DMS79 (cell line): ENCODE measurements at regions not wholly inside any gene's neighbourhood (a gene's known extent, or its start where the extent isn't known, plus 50 kb on each side); places are given as distances from the start of the nearest gene placed in this dataset.

Source experiments
- DNase-seq: peaks from one replicate; lab custom pipeline; 2025; lab: John Stamatoyannopoulos, UW

DNA sequence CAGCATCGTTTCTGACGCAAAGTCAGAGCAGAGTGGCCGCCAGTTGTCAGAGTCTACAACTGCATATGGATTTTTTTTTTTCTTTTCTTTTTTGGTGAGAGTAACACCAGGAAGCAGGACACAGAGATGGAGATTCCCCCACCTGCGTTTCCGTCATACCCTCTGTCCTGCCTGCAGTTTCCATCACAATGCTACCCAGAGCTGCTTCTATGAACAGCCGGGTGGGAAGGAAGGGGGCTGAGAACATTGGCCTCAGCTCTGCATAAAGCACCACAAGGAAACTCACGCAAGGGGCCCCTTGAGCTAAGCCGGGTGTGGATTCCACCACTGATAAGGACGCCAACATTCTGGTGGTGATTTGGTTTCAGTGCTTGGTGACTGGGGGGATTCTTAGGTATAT, 183.5 kb upstream of the AFDN start:
- no peak for DNase-seq

DNA sequence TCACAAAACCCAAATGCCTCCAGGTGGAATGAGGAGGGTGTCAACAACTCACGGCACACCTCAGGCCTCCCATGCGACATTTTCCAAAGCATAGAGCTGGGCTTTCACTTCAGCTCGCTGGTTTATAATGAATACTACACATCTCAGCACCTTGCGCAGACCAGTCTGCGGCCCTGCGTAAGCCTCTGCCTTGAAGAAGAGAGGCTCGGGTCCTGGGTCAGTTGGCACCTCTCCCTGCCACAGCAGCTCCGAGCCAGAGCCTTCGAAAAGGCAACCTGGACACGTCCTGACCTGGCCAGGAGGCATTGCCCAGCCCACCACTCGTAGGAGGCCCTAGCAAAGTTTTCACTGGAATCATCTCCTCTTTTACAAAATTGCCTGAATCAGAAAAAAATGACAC, 183.0 kb upstream of the AFDN start:
- no peak for DNase-seq

DNA sequence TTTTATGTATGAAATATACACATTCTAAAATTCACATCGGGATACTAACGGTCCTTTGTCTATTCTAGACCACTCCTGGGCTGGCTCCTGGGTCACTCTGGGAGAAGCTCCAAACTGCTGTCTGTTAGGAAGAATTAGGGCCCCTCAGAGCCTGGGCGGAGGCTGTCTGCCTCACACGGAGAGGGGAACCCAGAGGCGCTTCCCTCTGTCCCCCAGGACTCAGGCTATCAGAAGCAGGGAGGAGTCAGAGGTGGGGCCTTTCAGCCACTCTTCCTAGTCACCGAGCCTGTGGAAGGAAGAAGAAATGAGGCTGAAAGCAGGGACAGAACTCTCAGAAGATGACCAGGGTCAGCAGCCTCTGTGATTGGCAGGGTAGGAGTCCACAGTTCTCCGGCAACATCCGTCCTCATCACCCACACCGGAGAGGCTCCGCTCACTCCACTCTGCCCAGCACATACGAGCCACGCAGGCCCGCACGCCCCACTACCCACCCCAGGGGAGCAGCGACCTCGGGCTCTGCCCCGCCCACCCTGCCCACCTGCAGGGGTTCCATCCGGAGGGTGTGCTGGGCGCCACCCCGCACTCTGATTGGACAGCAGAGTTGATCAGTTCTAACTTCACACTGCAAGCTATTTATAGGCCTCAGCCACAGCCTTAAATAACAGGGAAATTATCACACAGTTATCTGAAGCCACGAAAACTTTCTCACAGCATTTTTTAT, 182.1 kb upstream of the AFDN start:
- no peak for DNase-seq

DNA sequence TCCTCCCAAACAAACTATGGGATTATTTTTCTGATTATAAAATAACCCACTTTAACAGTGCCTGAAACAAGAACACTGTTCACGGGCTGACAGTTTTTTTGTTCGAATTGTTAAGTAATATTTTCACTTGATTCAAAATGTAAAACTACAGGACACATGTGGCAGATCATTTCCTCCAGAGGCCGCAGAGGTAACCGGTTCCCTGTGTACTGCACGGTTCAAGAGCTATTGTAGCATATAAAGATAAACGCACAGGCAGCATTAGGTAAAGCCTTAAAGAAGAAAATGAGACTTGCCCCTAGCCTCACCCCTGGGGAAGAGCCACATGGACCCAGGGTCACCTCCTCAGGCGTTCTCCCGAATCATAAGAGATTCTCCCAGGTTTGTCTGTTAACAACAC, 181.3 kb upstream of the AFDN start:
- no peak for DNase-seq

DNA sequence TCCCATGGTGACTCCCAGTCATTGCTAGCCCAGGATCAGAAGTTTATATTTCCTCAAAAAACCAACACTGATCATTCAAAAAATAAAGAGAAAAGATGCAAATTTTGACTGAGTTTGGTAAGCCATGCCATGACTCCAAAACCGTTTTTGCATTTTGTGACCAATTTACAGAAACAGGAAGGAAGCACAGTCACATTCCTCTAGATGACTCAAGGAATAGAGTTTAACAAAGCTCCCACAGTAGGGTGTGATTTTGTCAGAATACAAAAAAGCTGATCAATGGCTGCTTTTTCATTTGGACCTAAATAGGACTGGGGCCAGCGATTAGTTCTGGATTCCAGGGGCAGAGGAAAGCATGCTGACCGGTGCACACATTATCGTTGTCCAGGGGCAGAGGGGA, 179.4 kb upstream of the AFDN start:
- DNase-seq = no peak

DNA sequence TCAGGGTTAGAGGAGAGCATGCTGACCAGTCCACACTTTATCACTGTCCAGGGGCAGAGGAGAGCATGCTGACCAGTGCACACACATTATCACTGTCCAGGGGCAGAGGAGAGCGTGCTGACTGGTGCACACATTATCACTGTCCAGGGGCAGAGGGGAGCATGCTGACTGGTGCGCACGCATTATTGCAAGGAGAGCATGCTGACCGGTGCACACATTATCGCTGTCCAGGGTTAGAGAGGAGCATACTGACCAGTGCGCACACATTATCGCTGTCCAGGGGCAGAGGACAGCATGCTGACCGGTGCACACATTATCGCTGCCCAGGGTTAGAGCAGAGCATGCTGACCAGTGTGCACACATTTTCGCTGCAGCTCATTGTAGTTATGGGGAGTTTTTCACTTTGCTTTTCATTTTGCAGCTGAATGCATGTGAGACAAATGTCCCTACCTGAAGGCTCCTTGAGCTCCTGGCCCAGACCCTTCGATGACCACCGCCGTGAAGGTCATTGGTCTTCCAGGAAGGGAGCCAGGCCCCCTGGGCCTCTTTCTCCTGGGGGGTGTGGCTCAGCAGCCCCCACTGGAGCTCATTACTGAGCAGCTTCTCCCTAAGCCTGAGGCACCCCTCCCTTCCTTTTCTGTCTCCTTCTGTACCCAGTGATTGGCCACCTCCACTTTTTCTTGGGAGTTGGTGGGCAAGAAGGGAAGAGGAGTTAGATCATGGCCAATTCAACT, 178.8 kb upstream of the AFDN start:
- no peak for DNase-seq

DNA sequence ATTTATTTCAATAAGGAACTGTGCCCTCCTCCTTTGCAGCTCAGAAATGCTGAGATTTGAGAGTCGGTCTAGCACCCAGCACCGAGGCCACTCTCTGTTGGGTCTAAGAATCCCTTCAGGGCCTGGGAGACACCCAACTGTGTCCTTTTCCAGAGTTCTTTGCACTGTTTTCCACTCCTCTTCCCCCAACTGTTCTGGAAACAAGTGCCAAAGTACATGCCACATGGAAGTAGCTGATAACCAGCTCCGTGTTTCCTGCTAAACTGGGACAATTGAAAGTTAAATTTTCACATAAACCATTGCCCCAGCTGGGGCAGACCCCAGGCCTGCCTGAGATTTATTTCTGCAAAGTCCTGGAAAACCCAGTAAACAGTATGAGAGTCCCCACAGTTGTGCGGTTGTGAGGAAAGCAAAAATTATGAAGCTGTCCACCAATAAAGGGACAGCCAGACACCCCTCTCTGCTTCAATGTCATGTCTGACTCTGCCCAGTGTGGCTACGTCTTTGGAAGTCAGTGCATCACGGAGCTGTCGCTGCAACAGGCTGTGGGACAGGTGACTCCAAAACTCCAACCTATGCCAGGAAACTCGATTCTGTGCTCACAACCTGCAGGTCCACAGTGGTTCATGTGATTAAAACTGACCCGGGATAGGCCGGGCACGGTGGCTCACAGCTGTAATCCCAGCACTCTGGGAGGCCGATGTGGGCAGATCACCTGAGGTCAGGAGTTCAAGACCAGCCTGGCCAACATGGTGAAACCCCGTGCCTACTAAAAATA, 178.0 kb upstream of the AFDN start:
- DNase-seq = no peak

DNA sequence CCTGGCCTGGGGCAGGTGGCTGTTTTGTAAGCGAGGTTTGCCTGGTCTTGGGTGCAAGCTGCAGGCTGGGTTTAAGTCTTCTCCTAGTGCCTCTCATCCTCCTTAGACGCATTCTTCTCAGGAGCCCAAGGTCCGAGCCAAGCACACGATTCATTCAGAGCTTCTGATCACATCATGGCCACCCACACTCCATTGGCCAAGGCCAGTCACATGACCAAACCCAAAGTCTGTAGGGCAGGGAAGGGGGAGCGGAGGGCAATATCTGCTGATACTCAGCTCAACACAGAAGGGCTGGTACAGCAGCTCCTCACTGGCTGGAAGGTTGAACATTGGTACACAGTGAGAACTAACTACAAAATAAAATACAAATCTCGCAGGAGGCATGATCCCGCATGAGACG, 177.2 kb upstream of the AFDN start:
- DNase-seq = no peak

DNA sequence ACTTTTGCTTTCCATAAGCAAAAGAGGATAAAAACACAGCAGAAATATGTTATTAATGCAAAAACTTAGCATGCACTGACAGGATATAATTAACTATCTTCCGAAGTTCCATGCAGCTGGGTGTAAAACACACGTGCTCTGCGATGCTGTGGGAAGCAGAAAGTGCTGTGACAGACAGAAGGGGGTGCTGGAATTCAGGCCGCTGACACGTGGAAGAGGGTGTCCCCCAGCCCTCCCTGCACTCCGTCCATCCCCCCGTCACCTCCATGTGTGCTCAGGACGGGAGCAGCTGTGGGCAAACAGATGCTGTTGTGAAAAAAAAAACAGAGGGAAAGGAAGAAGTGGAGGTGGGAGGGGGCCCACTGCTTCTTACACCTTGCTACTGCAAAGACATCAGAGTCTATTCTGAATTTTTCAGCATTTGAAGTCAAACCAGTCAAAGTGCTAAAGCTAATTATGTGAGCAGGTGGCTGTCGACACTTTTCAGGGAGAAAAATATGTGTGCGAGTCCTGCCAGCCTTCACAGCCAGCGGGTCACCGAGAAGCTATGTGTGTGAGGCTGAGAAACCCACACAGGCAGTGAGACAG, 175.9 kb upstream of the AFDN start:
- DNase-seq = no peak

DNA sequence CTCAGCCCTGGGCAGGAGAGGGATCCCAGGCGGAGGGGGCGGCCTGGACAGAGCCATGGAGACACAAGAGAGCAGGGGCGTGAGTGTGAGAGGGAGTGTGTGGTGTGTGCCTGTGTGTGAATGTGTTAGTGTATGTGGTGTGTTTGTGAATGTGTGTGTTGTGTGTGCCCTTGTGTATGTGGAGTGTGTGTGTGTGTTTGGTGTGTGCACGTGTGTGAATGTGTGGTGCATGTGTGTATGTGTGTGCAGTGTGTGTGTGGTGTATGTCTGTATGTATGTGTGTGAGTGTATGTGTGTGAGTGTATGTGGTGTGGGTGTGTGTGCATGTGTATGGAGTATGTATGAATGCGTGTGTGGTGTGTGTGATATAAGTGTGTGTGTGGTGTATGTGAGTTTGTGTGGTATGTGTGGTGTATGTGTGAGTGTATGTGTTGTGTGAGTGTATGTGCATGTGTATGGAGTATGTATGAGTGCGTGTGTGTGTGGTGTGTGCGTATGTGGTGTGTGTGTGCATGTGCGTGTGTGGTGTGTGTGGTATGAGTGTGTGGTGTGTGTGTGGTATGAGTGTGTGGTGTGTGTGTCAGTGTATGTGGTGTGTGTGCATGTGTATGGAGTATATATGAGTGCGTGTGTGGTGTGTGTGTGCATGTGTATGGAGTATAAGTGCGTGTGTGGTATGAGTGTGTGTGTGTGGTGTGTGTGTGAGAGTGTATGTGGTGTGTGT, 175.2 kb upstream of the AFDN start:
- no peak for DNase-seq

DNA sequence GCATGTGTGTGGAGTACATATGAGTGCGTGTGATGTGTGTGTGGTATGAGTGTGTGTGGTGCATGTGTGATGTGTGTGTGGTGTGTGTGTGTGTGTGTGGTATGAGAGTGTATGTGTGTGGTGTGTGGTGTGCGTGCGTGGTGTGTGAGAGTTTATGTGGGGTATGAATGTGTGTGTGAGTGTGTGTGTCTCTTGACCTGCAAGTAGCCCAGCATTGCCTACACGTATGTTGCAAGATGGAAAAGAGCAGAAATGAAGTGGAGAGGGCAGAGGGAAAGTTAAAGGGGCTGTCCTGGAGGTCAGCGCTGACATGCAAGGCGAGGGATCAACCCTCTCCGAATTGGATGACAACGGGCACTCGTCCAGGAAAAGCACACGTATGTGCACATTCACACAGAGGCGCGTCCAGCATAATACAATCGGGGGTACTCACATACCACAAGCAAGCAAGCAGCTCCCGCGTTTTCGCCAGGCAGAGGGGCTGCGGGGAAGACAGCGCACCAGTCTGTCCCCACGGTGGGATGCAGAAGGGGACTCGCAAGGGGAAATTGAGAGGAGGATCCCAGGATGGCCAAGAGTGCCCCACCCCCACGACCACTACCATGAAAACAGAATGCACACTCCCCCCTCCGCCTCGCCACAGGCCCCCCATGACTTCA, 174.5 kb upstream of the AFDN start:
- DNase-seq = no peak

DNA sequence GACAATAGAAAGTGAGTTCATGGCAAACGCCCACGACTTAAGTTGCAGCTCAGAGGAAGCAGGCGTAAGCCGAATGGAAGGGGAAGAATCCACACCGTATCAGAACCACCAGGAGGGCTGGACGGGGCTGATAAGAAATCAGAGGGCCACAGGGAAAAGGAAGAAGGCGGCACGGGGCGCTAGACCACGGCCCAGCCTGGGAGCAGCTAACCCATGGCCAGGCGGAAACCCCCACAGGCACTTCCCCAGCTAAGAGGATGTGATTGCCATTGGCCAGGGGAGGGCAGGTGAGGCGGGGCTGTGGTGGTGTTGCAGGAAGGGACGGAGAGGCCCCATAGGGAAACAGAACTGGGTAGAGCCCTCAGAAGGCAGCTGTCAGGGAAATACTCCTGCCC, 174.0 kb upstream of the AFDN start:
- DNase-seq = no peak

DNA sequence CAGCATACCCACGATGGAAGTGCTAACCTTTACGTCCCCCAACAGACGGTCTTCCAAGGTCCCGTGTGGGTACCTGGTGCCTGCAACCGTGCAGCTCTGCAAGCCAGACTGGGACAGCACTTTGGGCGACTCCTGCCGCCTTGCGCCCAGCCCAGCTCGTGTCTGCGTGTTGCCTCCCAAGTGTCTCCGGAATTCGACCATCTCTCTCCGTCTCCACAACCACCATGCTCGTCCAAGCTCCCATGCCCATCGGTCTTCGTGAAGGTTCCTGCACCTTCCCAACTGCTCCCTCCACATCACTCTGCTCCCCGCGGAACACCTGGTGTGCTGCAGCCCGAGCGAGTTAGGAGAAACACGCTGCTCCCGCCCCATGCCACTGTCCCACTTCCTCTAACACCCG, 173.2 kb upstream of the AFDN start:
- DNase-seq = no peak

DNA sequence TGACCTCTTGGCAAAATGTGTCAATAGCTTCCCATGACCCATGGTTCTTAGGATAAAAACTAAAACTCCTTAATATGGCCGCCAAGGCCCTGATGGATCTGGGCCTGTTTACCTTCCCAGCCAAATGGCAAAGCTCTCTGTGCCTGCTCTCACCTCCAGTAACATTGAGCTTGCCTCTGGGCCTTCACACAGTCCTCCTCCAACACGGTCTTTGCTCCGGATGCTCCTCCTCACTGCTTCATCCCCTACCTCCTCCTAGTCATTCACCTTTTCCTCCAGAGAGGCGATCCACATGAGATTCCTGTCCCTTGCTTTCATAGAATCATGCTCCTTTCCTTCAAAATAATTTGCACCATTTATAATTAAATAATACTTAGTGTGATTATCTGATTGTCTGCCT, 172.3 kb upstream of the AFDN start:
- DNase-seq = no peak

DNA sequence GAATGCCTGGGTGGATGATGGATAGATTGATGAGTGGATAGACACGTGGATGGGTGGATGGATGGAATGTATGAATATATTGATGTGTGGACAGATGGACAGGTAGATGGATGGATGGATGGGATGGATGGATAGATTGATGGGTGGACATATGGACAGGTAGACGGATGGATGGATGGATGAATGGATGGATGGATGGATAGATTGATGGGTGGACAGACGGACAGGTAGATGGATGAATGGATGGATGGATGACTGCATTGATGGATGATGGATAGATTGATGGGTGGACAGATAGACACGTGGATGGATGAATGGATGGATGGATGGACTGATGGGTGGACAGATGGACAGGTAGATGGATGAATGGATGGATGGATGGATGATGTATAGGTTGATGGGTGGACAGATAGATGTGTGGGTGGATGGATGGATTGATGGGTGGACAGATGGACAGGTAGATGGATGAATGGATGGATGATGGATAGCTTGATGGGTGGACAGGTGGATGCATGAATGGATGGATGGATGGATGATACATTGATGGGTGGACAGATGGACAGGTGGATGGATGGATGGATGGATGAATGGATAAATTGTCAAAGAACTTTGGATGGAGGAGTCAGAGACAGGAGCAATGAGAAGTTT, 171.4 kb upstream of the AFDN start:
- DNase-seq = no peak

DNA sequence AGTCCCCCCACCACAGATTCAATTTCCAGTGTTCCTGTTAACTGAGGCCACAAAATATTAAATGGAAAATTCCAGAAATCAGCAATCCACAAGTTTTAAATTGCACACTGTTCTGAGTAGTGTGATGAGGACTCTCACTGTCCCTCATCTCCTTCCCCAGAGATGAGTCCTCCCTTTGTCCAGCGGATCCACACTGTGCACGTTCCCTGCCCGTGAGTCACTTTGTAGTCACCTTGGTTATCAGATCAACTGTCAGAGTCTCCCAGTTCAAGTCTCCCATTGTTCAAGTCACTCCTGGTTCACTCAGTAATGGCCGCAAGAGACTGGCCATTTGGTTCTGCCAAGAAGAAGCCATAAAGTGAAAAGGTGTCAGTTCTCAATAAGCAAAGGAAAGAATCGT, 168.6 kb upstream of the AFDN start:
- DNase-seq = no peak

DNA sequence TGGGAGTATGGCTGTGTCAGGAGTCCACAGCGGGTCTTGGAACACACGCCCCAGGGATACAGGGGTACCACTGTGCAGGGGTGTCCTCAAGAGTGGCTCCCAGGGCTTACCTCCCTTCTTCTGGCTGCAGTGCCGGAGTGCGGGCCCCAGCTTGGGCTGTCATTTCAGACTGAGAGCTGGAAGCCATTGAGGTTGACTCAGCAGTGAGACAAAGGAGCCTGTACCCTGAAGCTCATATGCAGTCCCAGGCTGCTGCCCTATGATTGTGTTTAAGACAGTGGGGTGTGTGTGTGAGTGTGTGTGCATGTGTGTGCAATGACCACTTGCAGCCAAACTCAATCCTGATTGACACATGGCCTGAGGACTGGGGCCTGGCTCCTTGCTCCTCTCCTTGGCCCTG, 167.7 kb upstream of the AFDN start:
- no peak for DNase-seq

DNA sequence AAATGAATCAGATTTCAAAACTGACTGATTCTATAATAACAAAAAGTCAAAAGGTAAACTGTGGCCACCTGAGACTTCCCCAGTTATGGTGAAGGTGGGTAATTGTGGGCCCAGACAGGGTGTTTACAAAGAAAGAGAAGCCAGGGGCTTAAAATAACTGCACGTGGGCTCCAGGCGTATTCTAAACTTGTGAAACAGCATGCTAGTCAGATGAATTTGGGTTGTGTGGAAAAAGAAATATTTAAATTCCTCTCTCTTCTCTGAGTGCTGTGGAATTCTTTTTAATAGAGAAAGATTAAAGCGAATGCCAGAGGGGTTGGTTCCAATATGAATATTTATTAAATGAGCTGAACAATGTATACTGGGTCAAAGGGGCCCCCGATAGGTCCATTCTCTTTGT, 166.3 kb upstream of the AFDN start:
- DNase-seq = no peak

DNA sequence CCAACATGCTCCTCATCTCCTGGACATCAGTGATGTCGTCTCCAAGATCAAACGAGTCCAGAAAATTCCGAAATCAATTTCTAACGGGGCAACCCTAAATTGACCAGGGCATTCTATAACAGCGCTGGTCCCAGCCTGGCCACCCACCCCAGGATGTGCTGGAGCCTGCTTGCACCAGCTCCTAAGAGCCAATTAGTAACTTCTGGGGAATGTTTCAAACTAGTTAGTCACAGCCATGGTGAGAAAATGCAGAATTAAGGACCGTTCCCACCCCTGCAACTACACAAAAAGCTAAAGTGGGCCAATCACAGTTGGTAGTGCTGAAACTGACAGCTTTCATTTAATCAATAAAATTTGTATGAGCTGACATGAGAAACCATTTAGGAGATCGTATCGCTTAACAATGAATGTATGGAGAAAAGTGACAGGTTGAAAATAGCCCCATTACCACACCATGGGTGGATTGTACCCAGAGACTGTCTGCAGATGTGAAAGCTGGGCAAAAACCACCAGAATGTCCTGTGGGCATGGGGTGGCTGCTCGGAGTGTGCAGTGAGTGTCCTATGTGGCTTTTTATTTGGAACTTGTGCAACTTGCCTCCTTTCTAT, 165.7 kb upstream of the AFDN start:
- no peak for DNase-seq

DNA sequence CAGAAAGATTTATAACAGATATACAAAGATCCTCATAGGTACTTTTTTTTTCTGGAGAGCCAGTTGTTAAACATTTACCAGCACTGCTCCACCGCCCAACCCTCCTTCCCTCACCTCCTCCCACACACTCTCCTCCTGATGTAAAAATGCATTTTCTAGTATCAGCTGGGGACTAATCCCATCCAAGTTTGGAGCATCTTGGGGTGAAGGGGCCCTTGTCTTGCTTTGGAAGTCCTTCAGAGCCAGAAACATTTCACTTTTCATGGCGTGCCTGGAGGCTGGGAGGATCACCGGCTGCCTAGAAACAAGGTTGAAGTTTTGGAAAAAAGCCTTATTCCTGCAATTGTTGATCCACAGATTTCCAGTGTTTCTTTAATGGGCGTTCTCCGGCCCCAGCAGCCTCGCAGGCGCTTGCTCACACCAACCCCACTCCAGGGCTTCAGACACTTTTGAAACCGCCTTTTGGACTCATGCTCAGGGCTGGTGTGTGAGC, 165.1 kb upstream of the AFDN start:
- no peak for DNase-seq
